ENCODE measurements at regions not wholly inside any gene's neighbourhood (a gene's known extent, or its start where the extent isn't known, plus 50 kb on each side); places are given as distances from the start of the nearest gene placed in this dataset.

DNA sequence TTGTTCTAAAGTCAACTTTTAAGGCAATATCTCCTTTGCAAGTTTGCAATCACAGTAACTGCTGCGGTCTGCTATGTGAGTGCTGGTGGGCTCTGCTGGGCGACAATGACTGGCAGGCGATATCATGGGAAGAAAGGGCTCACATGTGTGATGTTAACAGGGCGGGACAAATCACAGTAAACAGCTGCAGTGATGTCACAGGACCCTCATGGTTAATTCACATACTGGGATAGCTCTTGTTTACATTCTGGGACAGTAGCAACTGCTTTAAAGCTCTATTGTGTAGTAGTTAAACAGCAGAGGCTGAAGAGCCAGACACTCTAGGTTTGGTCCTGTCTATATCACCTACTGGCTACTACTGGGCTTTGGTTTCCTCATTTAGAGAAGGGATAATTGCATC is 257.2 kb upstream of the ASIC2 start:
- Mint-ChIP-seq H3K9me3 (ENCODE audit: unreplicated experiment) (no peaks in the 10 kb centered on the region), H3K4me1 (ENCODE audit: low read depth, unreplicated experiment) (no peaks in the 10 kb centered on the region), H3K27ac (ENCODE audit: unreplicated experiment) (no peak overlapping the region), H3K27me3 (ENCODE audit: insufficient read depth, unreplicated experiment) (peaks cover 21% of the 10 kb centered on the region), H3K4me3 (ENCODE audit: unreplicated experiment) (no peak overlapping the region), H3K36me3 (ENCODE audit: insufficient read depth, unreplicated experiment) (no peaks in the 10 kb centered on the region)
- BruUV-seq (replicated peaks), result no TSS peak
- no peaks in the 10 kb centered on the region for H3K4me1 ChIP-seq
- TF ChIP-seq CTCF (IDR thresholded peaks at IDR 0.05; ENCODE audit: insufficient read depth in 1 of 2, low read depth in 1 of 2, low read length in 1 of 2, severe bottlenecking in 1 of 2, unreplicated experiment in 1 of 2), result no peak
- no peaks in the 10 kb centered on the region for H3K36me3 ChIP-seq (ENCODE audit: control insufficient read depth, insufficient read depth, low read length)
- intact Hi-C loops (cut with micrococcal nuclease; ENCODE audit: unreplicated experiment), result no loop called here
- ChIA-PET CTCF (no interaction called here), POLR2A (no interaction called here)
- H3K9me3 ChIP-seq, result no peaks in the 10 kb centered on the region
- H3K4me3 ChIP-seq (ENCODE audit: low read depth, low read length), result no peak overlapping the region
- no peak for DNase-seq
- H3K27me3 ChIP-seq (replicated peaks; ENCODE audit: control insufficient read depth, insufficient read depth, low read length), result no peaks in the 10 kb centered on the region; the same call in 1 of the 2 replicates

GRCh38 chr17:33551075-33551474 is 258.0 kb upstream of the ASIC2 start:
- Mint-ChIP-seq H3K4me3 (ENCODE audit: unreplicated experiment) (no peak overlapping the region), H3K27ac (ENCODE audit: unreplicated experiment) (no peak overlapping the region), H3K27me3 (ENCODE audit: insufficient read depth, unreplicated experiment) (peaks cover 15% of the 10 kb centered on the region), H3K4me1 (ENCODE audit: low read depth, unreplicated experiment) (no peaks in the 10 kb centered on the region), H3K36me3 (ENCODE audit: insufficient read depth, unreplicated experiment) (no peaks in the 10 kb centered on the region), H3K9me3 (ENCODE audit: unreplicated experiment) (no peaks in the 10 kb centered on the region)
- DNase-seq, result no peak
- no peaks in the 10 kb centered on the region; the same call in none of the 2 replicates for H3K27me3 ChIP-seq (replicated peaks; ENCODE audit: control insufficient read depth, insufficient read depth, low read length)
- intact Hi-C loops (cut with micrococcal nuclease; ENCODE audit: unreplicated experiment), result no loop called here
- CTCF ChIA-PET, result no interaction called here
- no peaks in the 10 kb centered on the region for H3K4me1 ChIP-seq
- no peaks in the 10 kb centered on the region for H3K36me3 ChIP-seq (ENCODE audit: control insufficient read depth, insufficient read depth, low read length)
- H3K9me3 ChIP-seq, result no peaks in the 10 kb centered on the region
- no TSS peak for BruUV-seq (replicated peaks)
- no peak overlapping the region for H3K4me3 ChIP-seq (ENCODE audit: low read depth, low read length)
- TF ChIP-seq CTCF (IDR thresholded peaks at IDR 0.05; ENCODE audit: insufficient read depth in 1 of 2, low read depth in 1 of 2, low read length in 1 of 2, severe bottlenecking in 1 of 2, unreplicated experiment in 1 of 2), result no peak
- POLR2A ChIA-PET, result no interaction called here

DNA sequence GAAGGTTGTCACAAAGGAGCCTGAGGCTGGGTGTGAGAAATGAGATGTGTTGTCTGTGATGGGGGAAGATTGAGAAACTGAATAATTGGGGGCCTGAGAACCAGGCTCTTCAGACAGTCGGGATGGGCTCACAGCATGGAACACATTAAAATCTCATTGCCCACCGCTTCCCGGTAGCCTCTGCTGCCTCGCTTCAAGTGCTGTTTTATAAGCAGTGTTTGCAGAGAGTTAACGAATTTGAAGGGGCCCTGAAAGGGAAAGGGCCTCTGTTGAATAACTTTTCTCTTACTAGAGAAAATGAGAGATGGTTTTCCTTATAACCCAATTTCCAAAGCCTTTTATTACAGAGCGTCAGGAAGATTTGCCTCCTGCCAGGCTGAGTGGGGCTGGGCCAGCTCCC is 258.8 kb upstream of the ASIC2 start:
- H3K9me3 Mint-ChIP-seq (ENCODE audit: unreplicated experiment), result no peaks in the 10 kb centered on the region

More for the DNA sequence above, 258.8 kb upstream of the ASIC2 start:
- Mint-ChIP-seq H3K27ac (ENCODE audit: unreplicated experiment) (no peak overlapping the region), H3K4me3 (ENCODE audit: unreplicated experiment) (no peak overlapping the region), H3K36me3 (ENCODE audit: insufficient read depth, unreplicated experiment) (no peaks in the 10 kb centered on the region), H3K4me1 (ENCODE audit: low read depth, unreplicated experiment) (no peaks in the 10 kb centered on the region), H3K27me3 (ENCODE audit: insufficient read depth, unreplicated experiment) (peaks cover 15% of the 10 kb centered on the region)
- POLR2A ChIA-PET, result no interaction called here
- Histone ChIP-seq H3K27me3 (replicated peaks; ENCODE audit: control insufficient read depth, insufficient read depth, low read length) (no peaks in the 10 kb centered on the region; the same call in none of the 2 replicates), H3K36me3 (ENCODE audit: control insufficient read depth, insufficient read depth, low read length) (no peaks in the 10 kb centered on the region), H3K4me3 (ENCODE audit: low read depth, low read length) (no peak overlapping the region), H3K4me1 (no peaks in the 10 kb centered on the region), H3K9me3 (no peaks in the 10 kb centered on the region)
- no peak for DNase-seq
- CTCF ChIA-PET, result no interaction called here
- no peak for TF ChIP-seq CTCF (IDR thresholded peaks at IDR 0.05; ENCODE audit: insufficient read depth in 1 of 2, low read depth in 1 of 2, low read length in 1 of 2, severe bottlenecking in 1 of 2, unreplicated experiment in 1 of 2)
- BruUV-seq (replicated peaks), result no TSS peak
- intact Hi-C loops (cut with micrococcal nuclease; ENCODE audit: unreplicated experiment), result no loop called here
